ENCODE measurements at regions not wholly inside any gene's neighbourhood (a gene's known extent, or its start where the extent isn't known, plus 50 kb on each side); places are given as distances from the start of the nearest gene placed in this dataset.

DNA sequence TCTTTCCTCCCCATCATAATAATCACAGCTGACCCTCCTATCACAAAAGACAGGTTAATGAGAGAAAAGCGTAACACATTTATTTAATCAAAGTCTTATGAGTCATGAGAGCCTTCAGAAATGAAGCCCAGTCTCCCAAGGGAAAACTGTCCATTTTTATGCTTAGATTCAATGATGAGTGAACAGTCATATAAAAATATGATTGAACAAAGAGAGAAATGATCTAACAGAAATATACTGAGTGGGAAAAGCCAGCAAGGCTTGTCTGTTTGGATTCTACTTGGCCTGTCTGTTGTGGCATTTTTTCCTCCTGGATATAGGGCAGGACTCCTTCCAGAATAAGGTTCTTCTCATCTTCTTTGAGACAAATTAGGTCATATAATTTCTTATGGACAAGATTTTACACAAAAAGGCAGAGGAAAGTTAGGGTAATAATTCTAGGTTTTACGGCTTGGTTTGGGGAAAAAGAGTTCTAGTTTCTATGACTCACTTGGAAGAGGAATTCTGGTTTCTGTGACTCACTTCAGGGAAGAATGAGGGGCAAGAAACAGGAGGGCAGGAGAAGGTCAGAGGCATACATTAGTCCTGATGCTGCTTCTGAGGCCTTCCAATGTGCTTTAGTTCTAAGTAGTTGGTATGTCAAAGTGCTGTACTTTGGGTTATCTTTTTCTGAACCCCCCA, 534.2 kb downstream of the ZIC1 start:
- TF ChIP-seq, protein P1, sequence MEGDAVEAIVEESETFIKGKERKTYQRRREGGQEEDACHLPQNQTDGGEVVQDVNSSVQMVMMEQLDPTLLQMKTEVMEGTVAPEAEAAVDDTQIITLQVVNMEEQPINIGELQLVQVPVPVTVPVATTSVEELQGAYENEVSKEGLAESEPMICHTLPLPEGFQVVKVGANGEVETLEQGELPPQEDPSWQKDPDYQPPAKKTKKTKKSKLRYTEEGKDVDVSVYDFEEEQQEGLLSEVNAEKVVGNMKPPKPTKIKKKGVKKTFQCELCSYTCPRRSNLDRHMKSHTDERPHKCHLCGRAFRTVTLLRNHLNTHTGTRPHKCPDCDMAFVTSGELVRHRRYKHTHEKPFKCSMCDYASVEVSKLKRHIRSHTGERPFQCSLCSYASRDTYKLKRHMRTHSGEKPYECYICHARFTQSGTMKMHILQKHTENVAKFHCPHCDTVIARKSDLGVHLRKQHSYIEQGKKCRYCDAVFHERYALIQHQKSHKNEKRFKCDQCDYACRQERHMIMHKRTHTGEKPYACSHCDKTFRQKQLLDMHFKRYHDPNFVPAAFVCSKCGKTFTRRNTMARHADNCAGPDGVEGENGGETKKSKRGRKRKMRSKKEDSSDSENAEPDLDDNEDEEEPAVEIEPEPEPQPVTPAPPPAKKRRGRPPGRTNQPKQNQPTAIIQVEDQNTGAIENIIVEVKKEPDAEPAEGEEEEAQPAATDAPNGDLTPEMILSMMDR (IDR thresholded peaks at IDR 0.05) = no peak
- TF ChIP-seq POLR2AphosphoS5 (IDR thresholded peaks at IDR 0.05; ENCODE audit: insufficient read depth in 1 of 2, low read depth in 1 of 2) (no peak), POLR2A (IDR thresholded peaks at IDR 0.05) (no peak)
